ENCODE measurements at regions not wholly inside any gene's neighbourhood (a gene's known extent, or its start where the extent isn't known, plus 50 kb on each side); places are given as distances from the start of the nearest gene placed in this dataset.
A peak's percentile ranks its signal among the peaks of the same experiment; 100 is the strongest.
"Not testable (repeated sequence)": the region's sequence is repeated elsewhere in the genome, so short reads cannot be mapped to it uniquely, and the experiment has no call there.

DNA sequence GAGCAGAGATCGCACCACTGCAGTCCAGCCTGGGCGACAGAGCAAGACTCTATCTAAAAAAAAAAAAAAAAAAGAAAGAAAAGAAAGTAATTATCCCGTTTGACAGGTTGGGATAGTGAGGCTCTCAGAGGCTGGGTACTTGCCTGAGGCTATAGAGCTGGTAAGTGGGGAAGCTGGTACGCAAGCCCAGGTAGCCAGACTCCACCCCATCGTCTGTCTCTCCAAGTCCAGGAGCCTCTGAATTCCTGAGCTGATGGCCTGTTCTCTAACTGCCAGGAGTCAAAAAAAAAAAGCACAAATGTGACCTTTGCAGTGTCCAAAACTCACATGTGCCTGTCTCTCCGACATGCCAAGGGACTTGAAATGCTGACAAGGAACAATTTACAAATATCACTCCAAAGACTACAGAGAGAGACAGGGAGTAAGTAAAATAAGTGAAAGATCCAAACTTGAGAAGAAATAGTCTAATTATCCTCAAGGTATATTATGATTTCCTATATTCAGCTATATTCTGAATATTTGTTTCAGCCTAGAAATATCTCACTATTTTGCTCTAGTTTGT lies 109.1 kb upstream of the SCAF8 start:
- Histone ChIP-seq H3K9me3 (ENCODE audit: low read depth) (no peaks in the 10 kb centered on the region), H3K27ac (no peak overlapping the region), H3K4me1 (ENCODE audit: low read depth) (no peaks in the 10 kb centered on the region), H3K36me3 (no peaks in the 10 kb centered on the region), H3K4me3 (no peak overlapping the region), H3K27me3 (no peaks in the 10 kb centered on the region)
- no peak for DNase-seq (ENCODE audit: low read depth in 1 of 2, low spot score in 1 of 2)
- TF ChIP-seq, protein P1, sequence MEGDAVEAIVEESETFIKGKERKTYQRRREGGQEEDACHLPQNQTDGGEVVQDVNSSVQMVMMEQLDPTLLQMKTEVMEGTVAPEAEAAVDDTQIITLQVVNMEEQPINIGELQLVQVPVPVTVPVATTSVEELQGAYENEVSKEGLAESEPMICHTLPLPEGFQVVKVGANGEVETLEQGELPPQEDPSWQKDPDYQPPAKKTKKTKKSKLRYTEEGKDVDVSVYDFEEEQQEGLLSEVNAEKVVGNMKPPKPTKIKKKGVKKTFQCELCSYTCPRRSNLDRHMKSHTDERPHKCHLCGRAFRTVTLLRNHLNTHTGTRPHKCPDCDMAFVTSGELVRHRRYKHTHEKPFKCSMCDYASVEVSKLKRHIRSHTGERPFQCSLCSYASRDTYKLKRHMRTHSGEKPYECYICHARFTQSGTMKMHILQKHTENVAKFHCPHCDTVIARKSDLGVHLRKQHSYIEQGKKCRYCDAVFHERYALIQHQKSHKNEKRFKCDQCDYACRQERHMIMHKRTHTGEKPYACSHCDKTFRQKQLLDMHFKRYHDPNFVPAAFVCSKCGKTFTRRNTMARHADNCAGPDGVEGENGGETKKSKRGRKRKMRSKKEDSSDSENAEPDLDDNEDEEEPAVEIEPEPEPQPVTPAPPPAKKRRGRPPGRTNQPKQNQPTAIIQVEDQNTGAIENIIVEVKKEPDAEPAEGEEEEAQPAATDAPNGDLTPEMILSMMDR (IDR thresholded peaks at IDR 0.05; ENCODE audit: low read depth, low read length) = no peak

DNA sequence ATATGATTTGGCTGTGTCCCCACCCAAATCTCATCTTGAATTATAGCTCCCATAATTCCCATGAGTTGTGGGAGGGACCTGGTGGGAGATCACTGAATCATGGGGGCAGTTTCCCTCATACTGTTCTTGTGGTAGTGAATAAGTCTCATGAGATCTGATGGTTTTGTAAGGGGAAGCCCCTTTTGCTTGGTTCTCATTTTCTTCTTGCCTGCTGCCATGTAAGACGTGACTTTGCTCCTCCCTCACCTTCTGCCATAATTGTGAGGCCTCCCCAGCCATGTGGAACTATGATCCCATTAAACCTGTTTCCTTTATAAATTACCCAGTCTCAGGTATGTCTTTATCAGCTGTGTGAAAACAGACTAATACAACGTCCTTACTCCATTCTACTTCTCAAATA lies 108.5 kb upstream of the SCAF8 start:
- H3K36me3 ChIP-seq; DNase-seq (ENCODE audit: low read depth in 1 of 2, low spot score in 1 of 2); H3K27ac ChIP-seq; H3K9me3 ChIP-seq (ENCODE audit: low read depth); H3K4me1 ChIP-seq (ENCODE audit: low read depth); H3K27me3 ChIP-seq; H3K4me3 ChIP-seq: not testable (repeated sequence)

DNA sequence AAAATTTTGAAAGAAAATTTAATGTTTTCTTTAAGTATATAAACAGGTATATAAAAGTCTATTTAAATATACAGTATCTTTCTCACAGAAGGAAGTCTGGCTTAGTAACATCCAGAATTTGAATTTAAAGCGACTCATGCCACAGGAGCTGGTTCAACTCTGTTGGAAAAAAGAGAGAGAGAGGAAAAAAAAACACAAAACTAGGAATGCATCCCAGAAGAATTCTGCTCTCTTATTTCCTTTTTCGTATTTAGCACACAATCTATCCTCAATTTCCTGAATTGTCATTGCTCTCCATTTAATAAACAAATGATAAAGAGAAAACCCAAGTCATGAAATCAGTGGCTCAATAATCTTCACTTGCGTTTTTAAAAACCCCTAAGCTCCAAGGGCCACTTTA lies 107.5 kb upstream of the SCAF8 start:
- DNase-seq (ENCODE audit: low read depth in 1 of 2, low spot score in 1 of 2) = no peak
- no peaks in the 10 kb centered on the region for H3K36me3 ChIP-seq
- H3K27ac ChIP-seq = no peak overlapping the region
- TF ChIP-seq, protein P1 (IDR thresholded peaks at IDR 0.05; ENCODE audit: low read depth, low read length) = no peak
- no peaks in the 10 kb centered on the region for H3K27me3 ChIP-seq
- no peaks in the 10 kb centered on the region for H3K4me1 ChIP-seq (ENCODE audit: low read depth)
- H3K4me3 ChIP-seq = no peak overlapping the region
- H3K9me3 ChIP-seq (ENCODE audit: low read depth) = no peaks in the 10 kb centered on the region

DNA sequence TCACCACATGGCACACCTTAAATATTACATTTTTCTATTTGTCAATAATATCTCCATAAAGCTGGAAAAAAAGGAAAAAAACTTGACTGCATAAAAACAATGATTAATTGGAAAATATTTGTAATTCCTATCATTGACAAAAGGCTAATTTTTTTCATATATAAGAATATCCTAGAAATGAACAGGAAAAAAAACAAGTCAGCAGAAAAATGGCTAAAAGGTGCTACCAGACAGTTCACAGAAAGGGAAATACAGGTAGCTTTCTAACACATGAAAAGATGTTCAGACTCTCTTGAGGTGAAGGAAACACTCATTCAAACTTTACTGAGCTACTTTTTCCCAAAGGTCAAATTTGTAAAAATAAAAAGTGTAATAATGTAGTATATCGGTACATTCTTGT lies 104.1 kb upstream of the SCAF8 start:
- Histone ChIP-seq H3K27ac (no peak overlapping the region), H3K4me3 (no peak overlapping the region), H3K4me1 (ENCODE audit: low read depth) (no peaks in the 10 kb centered on the region), H3K36me3 (no peaks in the 10 kb centered on the region), H3K9me3 (ENCODE audit: low read depth) (no peaks in the 10 kb centered on the region), H3K27me3 (no peaks in the 10 kb centered on the region)
- no peak for DNase-seq (ENCODE audit: low read depth in 1 of 2, low spot score in 1 of 2)
- TF ChIP-seq, protein P1 (IDR thresholded peaks at IDR 0.05; ENCODE audit: low read depth, low read length) = no peak

DNA sequence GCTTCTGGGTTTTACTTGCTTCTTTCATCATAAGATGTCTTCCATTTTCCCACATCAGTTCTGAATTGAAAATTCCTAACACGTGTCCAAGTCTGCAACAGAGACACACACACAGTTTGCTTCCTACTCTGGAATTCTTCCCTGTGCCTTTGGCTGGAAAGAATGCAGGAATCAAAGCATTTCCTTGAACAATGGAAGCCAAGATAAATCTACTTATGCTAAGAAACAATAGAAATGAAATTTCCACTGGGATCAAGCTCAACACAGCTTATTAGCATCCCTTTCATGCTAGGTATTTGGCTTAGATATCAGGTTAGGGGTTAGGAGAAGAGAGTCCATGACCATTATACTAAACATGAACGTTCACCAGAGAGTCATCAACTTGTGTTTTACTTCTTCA lies 101.1 kb upstream of the SCAF8 start:
- no peaks in the 10 kb centered on the region for H3K9me3 ChIP-seq (ENCODE audit: low read depth)
- no peaks in the 10 kb centered on the region for H3K27me3 ChIP-seq
- peak in 1 of 2 donors; percentile 30 for DNase-seq (ENCODE audit: low read depth in 1 of 2, low spot score in 1 of 2)
- H3K27ac ChIP-seq = no peak overlapping the region
- H3K4me1 ChIP-seq (ENCODE audit: low read depth) = no peaks in the 10 kb centered on the region
- no peaks in the 10 kb centered on the region for H3K36me3 ChIP-seq
- TF ChIP-seq, protein P1 (IDR thresholded peaks at IDR 0.05; ENCODE audit: low read depth, low read length) = no peak
- H3K4me3 ChIP-seq = no peak overlapping the region

DNA sequence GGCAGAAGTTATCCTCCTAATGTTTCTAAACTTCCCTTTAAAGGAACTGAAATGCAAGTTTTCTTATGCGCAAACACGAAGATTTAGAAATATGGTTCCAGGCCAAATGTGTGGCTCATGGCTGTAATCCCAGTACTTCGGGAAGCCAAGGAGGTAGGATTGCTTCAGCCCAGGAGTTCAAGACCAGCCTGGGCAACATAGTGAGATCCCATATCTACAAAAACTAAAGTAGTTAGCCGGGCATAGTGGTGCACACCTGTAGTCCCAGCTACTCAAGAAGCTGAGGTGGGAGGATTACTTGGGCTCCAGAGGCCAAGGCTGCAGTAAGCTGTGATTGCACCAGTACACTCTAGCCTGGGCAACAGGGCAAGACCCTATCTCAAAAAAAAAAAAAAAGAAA lies 95.8 kb upstream of the SCAF8 start:
- DNase-seq (ENCODE audit: low read depth in 1 of 2, low spot score in 1 of 2) = no peak
- no peaks in the 10 kb centered on the region for H3K27me3 ChIP-seq
- no peaks in the 10 kb centered on the region for H3K4me1 ChIP-seq (ENCODE audit: low read depth)
- H3K36me3 ChIP-seq = no peaks in the 10 kb centered on the region
- H3K9me3 ChIP-seq (ENCODE audit: low read depth) = no peaks in the 10 kb centered on the region
- H3K4me3 ChIP-seq = no peak overlapping the region
- TF ChIP-seq, protein P1 (IDR thresholded peaks at IDR 0.05; ENCODE audit: low read depth, low read length) = no peak
- H3K27ac ChIP-seq = no peak overlapping the region

Data from cardiac muscle cell (in vitro differentiated cells and primary cell).